K562 (cell line): ENCODE measurements at regions not wholly inside any gene's neighbourhood (a gene's known extent, or its start where the extent isn't known, plus 50 kb on each side); places are given as distances from the start of the nearest gene placed in this dataset.

Experiments used
- ATAC-seq: fragments of 200-7000 bp; cut with Tn5 transposase; 3 replicates; pipeline ENCODE4 v1.9.1; 2020; ENCODE audit warnings: moderate library complexity
- BruUV-seq: library from RNA; stranded (reverse); fragments of 400-500 nt; replicated peaks from 2 replicates; lab custom pipeline; 2021; lab: Mats Ljungman, UMichigan
- CTCF ChIA-PET: fragments of 300-600 bp; formaldehyde crosslinking; extraction: SDS; loops from one replicate; lab custom pipeline; 2021; ENCODE audit warnings: low intra/inter-chr PET ratio; lab: Yijun Ruan, JAX
- POLR2A ChIA-PET: fragments of 300-600, 350-650 bp; sonication (Branson Sonifier 250); formaldehyde crosslinking; extraction: SDS; loops from one replicate; lab custom pipeline; 2021; ENCODE audit warnings: antibody characterized with exemption, inconsistent platforms; lab: Yijun Ruan, JAX
- DNase-seq, 4 experiments: peaks; one replicate each; pipeline versions ENCODE4 v3.0.0 to v3.0.0-alpha.2; 2011 to 2018; ENCODE audit warnings: low spot score in 3 of 4, mixed read lengths in 3 of 4; ENCODE audit errors: extremely low read depth in 1 of 4
- FAIRE-seq: peaks from 2 replicates; lab custom pipeline; 2011; peaks lifted over from hg19 to GRCh38; lab: Jason Lieb, UNC
- H2AFZ ChIP-seq: 2 replicates; pipeline ENCODE4 v1.6.0; 2011; ENCODE audit warnings: low read depth, low read length, control low read depth, inconsistent platforms
- H3K27ac ChIP-seq: fragments of 200-600 bp; 3 replicates; pipeline ENCODE4 v1.8.0; 2011; ENCODE audit warnings: low read depth, mild to moderate bottlenecking, control low read depth, inconsistent platforms, low read length, moderate library complexity, mixed read lengths; ENCODE audit errors: extremely low read depth
- H3K27me3 ChIP-seq, 2 experiments: fragments of 300-600 bp in 1 of 2; 2 replicates in 1 of 2; 3 replicates in 1 of 2; pipeline versions ENCODE4 v1.6.0 to v1.8.0; 2011; ENCODE audit warnings: inconsistent platforms in 2 of 2, low read length in 2 of 2, mild to moderate bottlenecking in 1 of 2, mixed read lengths in 1 of 2, moderate library complexity in 1 of 2; ENCODE audit not compliant: control insufficient read depth in 2 of 2, insufficient read depth in 2 of 2
- H3K36me3 ChIP-seq: fragments of 300-600 bp; 3 replicates; pipeline ENCODE4 v1.8.0; 2011; ENCODE audit warnings: mild to moderate bottlenecking, low read length, inconsistent platforms; ENCODE audit not compliant: control insufficient read depth, insufficient read depth
- H3K4me1 ChIP-seq, 2 experiments: fragments of 200-600 bp in 1 of 2; replicated peaks in 1 of 2; 2 replicates in 1 of 2; 3 replicates in 1 of 2; pipeline versions ENCODE4 v1.5.1 to v1.8.0; 2011; ENCODE audit warnings: inconsistent platforms in 2 of 2, low read length in 2 of 2, mild to moderate bottlenecking in 1 of 2, mixed read lengths in 1 of 2, moderate library complexity in 1 of 2; ENCODE audit not compliant: control insufficient read depth in 2 of 2, insufficient read depth in 2 of 2
- H3K4me2 ChIP-seq: 2 replicates; pipeline ENCODE4 v1.6.1; 2011; ENCODE audit warnings: low read length, control low read depth, inconsistent platforms, mixed read lengths; ENCODE audit not compliant: insufficient read depth
- H3K4me3 ChIP-seq: fragments of 200-600 bp; sonication (generic), shearing (Covaris generic); 2 replicates; pipeline ENCODE4 v1.5.1; 2016; ENCODE audit warnings: control low read depth, inconsistent platforms
- H3K79me2 ChIP-seq: fragments of 200-600 bp; 3 replicates; pipeline ENCODE4 v1.8.0; 2011; ENCODE audit warnings: low read length, inconsistent platforms; ENCODE audit not compliant: control insufficient read depth, insufficient read depth
- H3K9ac ChIP-seq, 2 experiments: 2 replicates each; pipeline versions ENCODE4 v1.6.0 to v1.6.1; 2011; ENCODE audit warnings: low read depth in 2 of 2, low read length in 2 of 2, control low read depth in 1 of 2, inconsistent platforms in 1 of 2, mild to moderate bottlenecking in 1 of 2, mixed read lengths in 1 of 2; ENCODE audit not compliant: insufficient read depth in 1 of 2
- H3K9me1 ChIP-seq: one replicate; pipeline ENCODE4 v1.6.0; 2011; ENCODE audit warnings: inconsistent platforms, mild to moderate bottlenecking, low read length, moderate library complexity; ENCODE audit not compliant: control insufficient read depth, insufficient read depth
- H3K9me3 ChIP-seq: replicated peaks from 2 replicates; pipeline ENCODE4 v1.5.1; 2011; ENCODE audit warnings: low read depth, low read length, inconsistent platforms; ENCODE audit not compliant: control insufficient read depth, insufficient read depth
- H4K20me1 ChIP-seq: replicated peaks from 2 replicates; pipeline ENCODE4 v1.6.1; 2011; ENCODE audit warnings: low read length, inconsistent platforms, mixed read lengths; ENCODE audit not compliant: control insufficient read depth, insufficient read depth
- BCOR ChIP-seq: fragments of 450-650 bp; IDR thresholded peaks from 2 replicates; pipeline ENCODE4 v1.6.1; 2016
- BDP1 ChIP-seq: IDR thresholded peaks from 3 replicates; pipeline ENCODE4 v1.6.1; 2011; ENCODE audit not compliant: insufficient read length, insufficient read depth
- BRCA1 ChIP-seq, 2 experiments: fragments of 450-650 bp in 1 of 2; sonication (generic) in 1 of 2; formaldehyde crosslinking in 1 of 2; IDR thresholded peaks; 2 replicates each; pipeline versions ENCODE4 v1.5.0 to v1.6.1; 2017 to 2020; ENCODE audit warnings: mild to moderate bottlenecking in 1 of 2, missing genetic modification reagents in 1 of 2
- C11orf30 ChIP-seq: fragments of 450-650 bp; IDR thresholded peaks from 2 replicates; pipeline ENCODE4 v1.6.1; 2016; ENCODE audit warnings: low read depth, mild to moderate bottlenecking
- CEBPB ChIP-seq: fragments of 450-650 bp; IDR thresholded peaks from 2 replicates; pipeline ENCODE4 v1.6.1; 2016; ENCODE audit warnings: missing genetic modification characterization, missing compliant biosample characterization
- CHCHD3 ChIP-seq: fragments of 250-450 bp; sonication (Bioruptor Pico); IDR thresholded peaks from 2 replicates; pipeline ENCODE4 v2.1.2; 2022; ENCODE audit warnings: mild to moderate bottlenecking
- GATAD2B ChIP-seq: fragments of 450-650 bp; IDR thresholded peaks from 2 replicates; pipeline ENCODE4 v1.6.1; 2017; ENCODE audit warnings: mild to moderate bottlenecking, borderline replicate concordance
- HDAC6 ChIP-seq: IDR thresholded peaks from 2 replicates; pipeline ENCODE4 v1.6.1; 2012; ENCODE audit warnings: low read depth, mild to moderate bottlenecking, control low read depth, inconsistent platforms, low read length, moderate library complexity
- HSF4 ChIP-seq: fragments of 250-450 bp; sonication (Bioruptor Pico); IDR thresholded peaks from 2 replicates; pipeline ENCODE4 v2.1.2; 2022; ENCODE audit warnings: mild to moderate bottlenecking, moderate library complexity, borderline replicate concordance
- LEF1 ChIP-seq: fragments of 450-650 bp; IDR thresholded peaks from 2 replicates; pipeline ENCODE4 v1.6.1; 2016; ENCODE audit warnings: mild to moderate bottlenecking
- MED1 ChIP-seq: sonication (generic); formaldehyde crosslinking; IDR thresholded peaks from 2 replicates; pipeline ENCODE4 v1.8.1; 2023; ENCODE audit warnings: missing genetic modification reagents, borderline replicate concordance
- MIER1 ChIP-seq: fragments of 450-650 bp; IDR thresholded peaks from 2 replicates; pipeline ENCODE4 v1.6.1; 2016; ENCODE audit warnings: antibody characterized with exemption, mild to moderate bottlenecking, low read depth
- NR3C1 ChIP-seq: sonication (generic); formaldehyde crosslinking; IDR thresholded peaks from 2 replicates; pipeline ENCODE4 v1.8.1; 2022; ENCODE audit warnings: missing genetic modification reagents
- PTBP1 ChIP-seq: fragments of 200-400 bp; formaldehyde crosslinking; IDR thresholded peaks from 2 replicates; pipeline ENCODE4 v1.6.1; 2017; ENCODE audit warnings: low read depth, low read length
- RFX7 ChIP-seq: fragments of 250-450 bp; sonication (Bioruptor Pico); IDR thresholded peaks from 2 replicates; pipeline ENCODE4 v1.5.1; 2021; ENCODE audit warnings: mild to moderate bottlenecking
- THAP7 ChIP-seq: fragments of 250-450 bp; sonication (Bioruptor Pico); IDR thresholded peaks from 2 replicates; pipeline ENCODE4 v1.5.0; 2021
- ZKSCAN3 ChIP-seq: fragments of 250-450 bp; sonication (Bioruptor Pico); IDR thresholded peaks from 2 replicates; pipeline ENCODE4 v1.4.0; 2020
- ZNF551 ChIP-seq: fragments of 250-450 bp; sonication (Bioruptor Pico); IDR thresholded peaks from 2 replicates; pipeline ENCODE4 v1.5.0; 2021; ENCODE audit warnings: mild to moderate bottlenecking, moderate library complexity
- WGBS: fragments of 100-300 bp; shearing (Covaris generic); methylation state at CpG from one replicate; pipeline ENCODE4 v1.1.6; 2016; ENCODE audit warnings: low coverage, mixed read lengths; ENCODE audit not compliant: insufficient coverage; ENCODE audit errors: missing lambda C conversion rate; 5-methylcytosine and 5-hydroxymethylcytosine counted together
- in situ Hi-C: fragments of 300-500 bp; cut with MboI; formaldehyde crosslinking; loops from 4 replicates; pipeline ENCODE4 v1.15.0; 2018; ENCODE audit warnings: inconsistent platforms, mixed read lengths
- intact Hi-C: fragments of 100-400 bp; cut with micrococcal nuclease; formaldehyde crosslinking; loops from 2 replicates; pipeline ENCODE4 v1.14.2; 2022
- TF ChIP-seq, protein P1 (sequence below): sonication (generic); formaldehyde crosslinking; IDR thresholded peaks from 2 replicates; pipeline ENCODE4 v1.8.1; 2023; ENCODE audit warnings: mild to moderate bottlenecking, missing genetic modification reagents, moderate library complexity
- TF ChIP-seq, protein P2 (sequence below): fragments of 250-450 bp; sonication (Bioruptor Pico); IDR thresholded peaks from 2 replicates; pipeline ENCODE4 v1.8.0; 2022; ENCODE audit warnings: moderate library complexity, mild to moderate bottlenecking, inconsistent platforms

DNA sequence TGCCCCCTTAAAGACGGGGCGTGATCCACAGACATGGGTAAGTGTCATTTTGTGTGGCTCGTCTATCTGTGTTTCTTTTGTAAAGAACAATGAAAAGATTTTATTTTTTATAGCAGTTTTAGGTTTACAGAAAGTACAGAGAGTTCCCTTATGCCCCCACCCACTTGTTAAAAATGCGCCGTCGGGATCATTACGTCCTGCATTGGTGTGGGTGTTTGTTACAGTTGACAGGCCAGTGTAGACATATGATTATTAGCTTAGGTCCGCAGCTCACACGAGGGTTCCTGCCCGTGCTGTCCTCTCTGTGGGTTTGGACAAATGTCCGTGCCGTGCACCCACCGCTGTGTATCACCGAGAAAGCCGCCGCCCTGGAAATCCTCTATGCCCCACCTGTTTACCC is 50.5 kb downstream of the RGS12 start:
- no TSS peak for BruUV-seq
- peaks cover 0 to 17% of the 10 kb centered on the region in 2 experiments; a peak in 2 of 5 replicates for H3K27me3 ChIP-seq
- no peak overlapping the region for H2AFZ ChIP-seq
- H3K27ac ChIP-seq, result no peak overlapping the region
- no peak overlapping the region for H3K4me2 ChIP-seq
- H4K20me1 ChIP-seq, result peaks cover 9% of the 10 kb centered on the region; the same call in 1 of the 2 replicates
- TF ChIP-seq GATAD2B (no peak), BCOR (no peak), ZKSCAN3 (CRISPR knock-in tag) (no peak), RFX7 (CRISPR knock-in tag) (no peak), CHCHD3 (no peak), HSF4 (CRISPR knock-in tag) (no peak), PTBP1 (no peak), MIER1 (no peak), MED1 (no peak), CEBPB (tag) (no peak), BRCA1 (IDR thresholded peaks at IDR 0.05) (no peak), BRCA1 (CRISPR knock-in tag; IDR thresholded peaks at IDR 0.05) (no peak), THAP7 (no peak), LEF1 (no peak), HDAC6 (no peak), C11orf30 (no peak), ZNF551 (no peak), BDP1 (no peak), NR3C1 (CRISPR knock-in tag) (no peak)
- TF ChIP-seq, protein P1, sequence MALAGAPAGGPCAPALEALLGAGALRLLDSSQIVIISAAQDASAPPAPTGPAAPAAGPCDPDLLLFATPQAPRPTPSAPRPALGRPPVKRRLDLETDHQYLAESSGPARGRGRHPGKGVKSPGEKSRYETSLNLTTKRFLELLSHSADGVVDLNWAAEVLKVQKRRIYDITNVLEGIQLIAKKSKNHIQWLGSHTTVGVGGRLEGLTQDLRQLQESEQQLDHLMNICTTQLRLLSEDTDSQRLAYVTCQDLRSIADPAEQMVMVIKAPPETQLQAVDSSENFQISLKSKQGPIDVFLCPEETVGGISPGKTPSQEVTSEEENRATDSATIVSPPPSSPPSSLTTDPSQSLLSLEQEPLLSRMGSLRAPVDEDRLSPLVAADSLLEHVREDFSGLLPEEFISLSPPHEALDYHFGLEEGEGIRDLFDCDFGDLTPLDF (CRISPR knock-in tag), result no peak
- TF ChIP-seq, protein P2, sequence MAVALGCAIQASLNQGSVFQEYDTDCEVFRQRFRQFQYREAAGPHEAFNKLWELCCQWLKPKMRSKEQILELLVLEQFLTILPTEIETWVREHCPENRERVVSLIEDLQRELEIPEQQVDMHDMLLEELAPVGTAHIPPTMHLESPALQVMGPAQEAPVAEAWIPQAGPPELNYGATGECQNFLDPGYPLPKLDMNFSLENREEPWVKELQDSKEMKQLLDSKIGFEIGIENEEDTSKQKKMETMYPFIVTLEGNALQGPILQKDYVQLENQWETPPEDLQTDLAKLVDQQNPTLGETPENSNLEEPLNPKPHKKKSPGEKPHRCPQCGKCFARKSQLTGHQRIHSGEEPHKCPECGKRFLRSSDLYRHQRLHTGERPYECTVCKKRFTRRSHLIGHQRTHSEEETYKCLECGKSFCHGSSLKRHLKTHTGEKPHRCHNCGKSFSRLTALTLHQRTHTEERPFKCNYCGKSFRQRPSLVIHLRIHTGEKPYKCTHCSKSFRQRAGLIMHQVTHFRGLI (CRISPR knock-in tag), result no peak
- TF ChIP-seq, all 486 proteins: peak for 0
- Histone ChIP-seq H3K4me3 (no peak overlapping the region), H3K36me3 (no peaks in the 10 kb centered on the region), H3K9me3 (no peaks in the 10 kb centered on the region), H3K9ac (no peak overlapping the region), H3K4me1 (peaks cover 0 to 8% of the 10 kb centered on the region in 2 experiments; a peak in 2 of 5 replicates), H3K9me1 (peaks cover 2% of the 10 kb centered on the region), H3K79me2 (no peaks in the 10 kb centered on the region)
- 67% methylated on average over 16 of the region's 16 CpGs for WGBS
- ChIA-PET CTCF (no interaction called here), POLR2A (interaction anchor here (1.3 kb wide), 1 partner anchor 12 kb away, joined by 4 read pairs; no protein-coding TSS in a partner anchor)
- DNase-seq, result no peak
- intact Hi-C loops, result no loop called here
- FAIRE-seq, result no peak
- in situ Hi-C loops, result loop anchor here (5.0 kb wide), 1 partner anchor 109 kb away; no protein-coding TSS in a partner anchor
- no peak for ATAC-seq
